GM21447 (cell line): ENCODE measurements at regions not wholly inside any gene's neighbourhood (a gene's known extent, or its start where the extent isn't known, plus 50 kb on each side); places are given as distances from the start of the nearest gene placed in this dataset.
"Not testable (repeated sequence)": the region's sequence is repeated elsewhere in the genome, so short reads cannot be mapped to it uniquely, and the experiment has no call there.

Experiments used
- ATAC-seq: cut with Tn5 transposase; IDR thresholded peaks from one replicate; pipeline ENCODE4 v1.9.1; 2021; ENCODE audit not compliant: unreplicated experiment

GRCh38 chr6:15816661-15817060 is 153.8 kb upstream of the DTNBP1 start:
- no peak for ATAC-seq

GRCh38 chr6:15813698-15814097 is 150.9 kb upstream of the DTNBP1 start:
- not testable (repeated sequence) for ATAC-seq

GRCh38 chr6:15811107-15811506 is 148.3 kb upstream of the DTNBP1 start:
- no peak for ATAC-seq

GRCh38 chr6:15810618-15811017 is 147.8 kb upstream of the DTNBP1 start:
- ATAC-seq, result no peak

- ATAC-seq, result no peak
Observed at GRCh38 chr6:15809367-15809766, 146.5 kb upstream of the DTNBP1 start.

GRCh38 chr6:15804164-15805154 is 141.6 kb upstream of the DTNBP1 start:
- ATAC-seq, result no peak

- ATAC-seq, result no peak
Observed at GRCh38 chr6:15802466-15802865, 139.6 kb upstream of the DTNBP1 start.

- no peak for ATAC-seq
Observed at GRCh38 chr6:15801912-15802311, 139.1 kb upstream of the DTNBP1 start.

- ATAC-seq, result no peak
Observed at GRCh38 chr6:15800841-15801617, 138.2 kb upstream of the DTNBP1 start.

GRCh38 chr6:15798533-15799255 is 135.9 kb upstream of the DTNBP1 start:
- no peak for ATAC-seq

GRCh38 chr6:15796844-15797243 is 134.0 kb upstream of the DTNBP1 start:
- no peak for ATAC-seq

GRCh38 chr6:15796130-15796771 is 133.4 kb upstream of the DTNBP1 start:
- no peak for ATAC-seq

- ATAC-seq, result no peak
Observed at GRCh38 chr6:15793826-15794225, 131.0 kb upstream of the DTNBP1 start.

GRCh38 chr6:15793288-15793687 is 130.5 kb upstream of the DTNBP1 start:
- ATAC-seq, result no peak

- no peak for ATAC-seq
Observed at GRCh38 chr6:15792842-15793241, 130.0 kb upstream of the DTNBP1 start.

- ATAC-seq, result no peak
Observed at GRCh38 chr6:15791448-15792181, 128.8 kb upstream of the DTNBP1 start.

- no peak for ATAC-seq
Observed at GRCh38 chr6:15790116-15790515, 127.3 kb upstream of the DTNBP1 start.

GRCh38 chr6:15786846-15787245 is 124.0 kb upstream of the DTNBP1 start:
- ATAC-seq, result no peak

- no peak for ATAC-seq
Observed at GRCh38 chr6:15783484-15783883, 120.7 kb upstream of the DTNBP1 start.

- no peak for ATAC-seq
Observed at GRCh38 chr6:15781890-15782289, 119.1 kb upstream of the DTNBP1 start.
